GM21825 (cell line): ENCODE measurements at regions not wholly inside any gene's neighbourhood (a gene's known extent, or its start where the extent isn't known, plus 50 kb on each side); places are given as distances from the start of the nearest gene placed in this dataset.
A peak's percentile ranks its signal among the peaks of the same experiment; 100 is the strongest.
"Not testable (repeated sequence)": the region's sequence is repeated elsewhere in the genome, so short reads cannot be mapped to it uniquely, and the experiment has no call there.

Experiments used
- ATAC-seq: cut with Tn5 transposase; IDR thresholded peaks from one replicate; pipeline ENCODE4 v1.9.1; 2021; ENCODE audit warnings: mild to moderate bottlenecking, moderate library complexity; ENCODE audit not compliant: unreplicated experiment

DNA sequence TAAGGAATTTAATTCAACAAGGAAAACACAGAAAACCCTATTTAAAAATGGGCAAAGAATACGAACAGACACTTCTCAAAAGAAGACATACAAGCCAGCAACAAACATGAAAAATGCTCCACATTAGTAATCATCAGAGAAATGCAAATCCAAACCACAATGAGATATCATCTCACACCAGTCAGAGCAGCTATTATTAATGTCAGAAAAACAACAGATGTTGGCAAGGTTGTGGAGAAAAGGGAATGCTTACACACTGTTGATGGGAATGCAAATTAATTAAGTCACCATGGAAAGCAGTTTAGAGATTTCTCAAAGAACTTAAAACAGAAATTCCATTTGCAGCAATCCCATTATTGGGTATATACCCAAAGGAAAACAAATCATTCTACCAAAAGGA, 55.2 kb downstream of the GCC1 start:
- ATAC-seq, result no peak

DNA sequence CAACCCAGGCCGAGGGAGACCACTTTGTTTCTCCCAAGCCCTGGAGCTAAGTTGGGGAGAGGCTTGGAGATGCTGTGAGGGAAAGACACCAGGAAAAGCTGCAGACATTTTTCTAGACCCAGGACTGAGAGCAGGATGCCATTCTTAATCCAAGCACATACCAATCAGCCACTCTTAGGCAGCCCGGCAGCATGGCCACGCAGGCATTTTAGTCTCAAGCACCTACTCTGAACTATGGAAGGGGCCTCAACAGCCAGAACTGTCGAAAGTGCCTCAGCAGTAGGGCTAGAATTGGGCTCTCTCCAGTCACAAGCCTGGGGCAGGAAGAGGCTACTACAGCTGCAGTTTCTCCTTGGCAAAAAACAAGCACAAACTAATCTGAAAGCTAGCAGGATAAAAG, 57.8 kb downstream of the GCC1 start:
- ATAC-seq, result no peak

DNA sequence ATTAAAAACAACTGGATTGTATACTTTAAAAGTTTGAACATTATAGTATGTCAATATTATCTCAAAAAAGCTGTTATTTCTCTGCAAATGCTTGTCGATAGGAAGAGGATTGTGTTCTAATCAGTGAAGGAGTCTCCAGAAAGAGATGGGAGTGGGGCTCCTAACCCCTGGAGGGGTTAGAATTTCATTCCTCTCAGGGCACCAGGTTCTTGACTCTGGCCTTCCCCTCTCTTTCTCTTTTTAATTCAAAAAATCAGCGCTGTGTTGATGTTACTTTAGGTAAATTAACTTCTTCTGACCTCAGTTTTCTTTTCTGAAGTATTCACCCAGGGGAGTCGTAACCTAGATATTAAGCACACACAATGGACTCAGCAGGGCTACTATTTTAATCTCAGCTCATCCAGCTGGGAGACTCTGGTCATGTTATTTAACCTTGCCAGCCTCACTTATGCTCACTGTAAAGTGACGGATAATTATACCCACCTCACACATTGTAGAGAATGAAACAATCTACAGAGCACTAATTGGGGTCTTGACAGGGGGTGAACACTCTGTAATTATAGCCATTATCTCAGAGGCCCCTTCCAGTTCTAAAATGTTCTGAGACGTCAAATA, 59.4 kb downstream of the GCC1 start:
- no peak for ATAC-seq

DNA sequence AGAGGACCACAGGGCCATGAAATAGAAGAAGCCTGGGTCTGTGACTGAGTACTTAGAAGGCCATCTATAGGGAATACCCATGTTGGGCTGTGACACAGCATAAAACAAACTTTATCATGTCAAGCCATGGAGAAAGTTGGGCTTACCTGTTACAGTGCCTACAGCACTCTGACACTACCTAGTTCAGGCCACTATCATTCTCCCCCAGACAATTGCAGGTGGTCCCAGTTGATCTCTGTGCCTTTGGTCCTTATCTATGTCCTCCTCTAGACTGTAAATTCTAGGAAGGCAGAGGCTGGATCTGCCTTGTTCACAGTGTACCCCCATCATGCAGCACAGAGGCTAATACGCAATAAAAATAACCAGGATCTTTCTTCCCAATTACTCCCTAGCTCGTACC, 69.1 kb downstream of the GCC1 start:
- no peak for ATAC-seq

DNA sequence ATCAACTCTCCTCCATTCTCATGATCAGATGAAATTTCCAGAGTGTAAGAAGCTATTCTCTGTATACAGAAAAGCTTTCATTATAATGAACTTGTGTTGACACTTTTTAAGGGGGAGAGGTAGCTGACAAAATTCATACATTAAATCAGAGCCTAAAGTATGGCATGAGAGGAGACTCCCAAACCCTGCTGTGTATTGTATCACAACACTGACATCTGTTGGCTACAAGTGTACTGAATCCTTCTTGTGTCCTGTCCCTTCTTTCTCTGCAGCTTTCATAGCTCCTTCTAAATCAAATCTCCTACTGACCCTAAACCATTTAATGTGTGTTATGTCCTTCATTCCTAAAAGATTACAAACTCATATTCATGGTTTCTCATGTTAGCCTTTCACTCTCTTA, 70.9 kb downstream of the GCC1 start:
- ATAC-seq, result no peak

DNA sequence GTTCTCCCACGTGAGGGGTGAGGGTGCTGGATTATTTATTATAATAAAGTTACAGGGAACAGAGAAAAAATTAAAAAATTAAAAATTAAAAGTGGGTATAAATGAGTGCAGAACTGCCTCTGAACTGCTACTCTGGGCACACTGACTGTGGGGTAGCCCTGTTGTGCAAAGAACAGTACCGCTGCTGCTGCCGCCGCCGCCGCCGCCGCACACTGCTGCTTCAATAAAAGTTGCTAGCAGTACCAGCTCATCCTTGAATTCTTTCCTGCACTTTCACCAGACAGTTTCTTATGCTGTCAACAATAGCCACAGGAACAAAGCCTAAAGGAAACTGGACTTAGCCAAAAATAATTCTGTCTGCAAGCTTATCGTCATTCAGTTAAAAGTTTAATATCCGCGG, 72.1 kb downstream of the GCC1 start:
- ATAC-seq, result no peak

DNA sequence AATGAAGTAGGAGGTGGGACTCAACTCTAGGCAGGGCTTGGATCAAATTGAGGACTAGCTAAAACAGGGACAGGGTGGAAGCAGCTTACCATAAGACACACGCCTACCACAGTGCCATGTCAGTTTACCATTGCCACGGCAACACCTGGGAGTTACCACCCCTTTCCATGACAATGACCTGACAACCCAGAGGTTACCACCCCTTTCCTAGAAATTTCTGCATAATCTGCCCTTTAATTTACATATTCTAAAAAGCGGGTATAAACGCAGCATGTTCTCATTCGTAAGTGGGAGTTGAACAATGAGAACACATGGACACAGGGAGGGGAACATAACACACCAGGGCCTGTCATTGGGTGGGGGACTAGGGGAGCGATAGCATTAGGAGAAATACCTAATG, 72.7 kb downstream of the GCC1 start:
- no peak for ATAC-seq

DNA sequence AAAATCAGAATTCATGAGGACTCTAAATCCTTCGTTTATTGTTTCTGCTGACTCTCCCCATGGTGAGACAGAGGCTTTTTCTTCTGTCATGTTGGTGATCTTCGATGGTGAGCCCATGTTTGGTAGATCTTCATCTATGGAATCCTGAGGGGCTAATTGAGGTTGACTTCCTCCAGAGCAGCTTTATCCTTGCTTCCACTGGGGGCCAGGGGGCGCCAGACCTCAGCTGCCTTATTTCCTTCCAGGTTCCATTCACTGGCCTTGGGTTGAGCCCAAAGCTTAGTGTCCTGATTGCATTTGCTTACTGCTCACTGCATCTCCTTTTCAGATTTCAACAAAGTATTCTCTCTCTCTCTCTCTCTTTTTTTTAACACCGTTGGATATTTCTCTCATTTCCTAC, 80.7 kb downstream of the GCC1 start:
- ATAC-seq, result no peak

DNA sequence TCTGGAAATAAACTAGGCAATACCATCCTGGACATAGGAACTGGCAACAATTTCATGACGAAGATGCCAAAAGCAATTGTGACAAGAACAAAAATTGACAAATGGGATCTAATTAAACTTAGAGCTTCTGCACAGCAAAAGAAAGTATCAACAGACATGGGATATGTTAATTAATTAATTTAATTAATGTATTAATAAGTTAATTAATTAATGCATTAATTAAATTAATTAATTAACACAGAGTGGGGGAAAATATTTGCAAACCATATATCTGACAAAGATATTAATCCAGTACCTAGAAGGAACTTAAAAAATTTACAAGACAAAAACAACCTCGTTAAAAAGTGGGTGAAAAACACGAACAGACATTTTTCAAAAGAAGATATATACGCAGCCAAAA, 83.6 kb downstream of the GCC1 start:
- no peak for ATAC-seq

DNA sequence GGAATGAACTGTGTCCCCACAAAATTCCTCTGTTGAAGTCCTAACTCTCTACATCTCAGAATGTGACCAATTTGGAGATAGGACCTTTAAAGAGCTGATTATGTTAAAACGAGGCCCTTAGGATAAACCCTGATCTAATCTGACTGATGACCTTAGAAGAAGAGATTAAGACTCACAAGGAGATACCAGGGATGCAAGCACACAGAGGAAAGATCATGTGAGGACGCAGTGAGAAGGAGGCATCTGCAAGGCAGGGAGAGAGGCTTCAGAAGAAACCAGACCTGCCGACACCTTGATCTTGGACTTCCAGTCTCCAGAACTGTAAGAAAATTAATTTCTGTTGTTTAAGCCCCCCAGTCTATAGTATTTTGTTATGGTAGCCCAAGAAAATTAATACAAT, 94.9 kb upstream of the ZNF800 start:
- no peak for ATAC-seq

DNA sequence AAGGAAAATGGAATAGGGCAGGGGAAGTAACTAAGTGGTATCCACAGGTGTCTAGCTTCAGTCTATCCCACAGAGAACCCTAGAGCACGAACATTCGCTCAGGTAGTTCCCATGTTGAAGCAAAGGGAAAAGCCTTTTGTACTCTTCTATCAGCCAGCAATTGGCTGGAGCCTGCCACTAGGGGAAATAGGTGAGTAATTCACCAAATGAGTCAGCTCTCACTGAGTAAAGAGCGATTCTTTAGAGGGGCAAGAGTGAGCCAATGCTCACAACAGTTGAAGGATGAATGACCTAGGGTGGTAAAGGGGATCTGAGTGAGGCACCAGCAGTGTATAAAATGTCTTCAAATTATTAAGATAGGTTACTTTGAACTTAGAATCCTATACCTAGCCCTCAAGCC, 94.1 kb upstream of the ZNF800 start:
- ATAC-seq, result no peak

DNA sequence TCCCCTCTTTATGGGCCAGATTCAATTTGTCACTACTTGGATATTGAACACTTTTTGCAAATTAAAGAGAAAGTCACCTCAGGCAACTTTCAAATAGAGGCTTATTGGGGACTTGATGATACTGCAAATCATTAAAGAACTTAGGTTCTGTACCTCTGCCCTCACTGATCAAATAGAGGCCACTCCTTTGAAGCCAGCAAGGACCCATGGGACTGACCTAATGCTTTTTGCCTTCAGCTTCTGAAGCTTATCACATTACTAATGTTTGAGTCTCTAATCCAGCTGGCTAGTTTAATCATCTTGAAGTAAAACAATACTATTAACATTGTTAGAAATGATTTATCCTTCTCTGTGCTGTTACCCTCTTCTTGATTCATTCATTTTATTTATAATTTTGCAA, 93.0 kb upstream of the ZNF800 start:
- no peak for ATAC-seq

DNA sequence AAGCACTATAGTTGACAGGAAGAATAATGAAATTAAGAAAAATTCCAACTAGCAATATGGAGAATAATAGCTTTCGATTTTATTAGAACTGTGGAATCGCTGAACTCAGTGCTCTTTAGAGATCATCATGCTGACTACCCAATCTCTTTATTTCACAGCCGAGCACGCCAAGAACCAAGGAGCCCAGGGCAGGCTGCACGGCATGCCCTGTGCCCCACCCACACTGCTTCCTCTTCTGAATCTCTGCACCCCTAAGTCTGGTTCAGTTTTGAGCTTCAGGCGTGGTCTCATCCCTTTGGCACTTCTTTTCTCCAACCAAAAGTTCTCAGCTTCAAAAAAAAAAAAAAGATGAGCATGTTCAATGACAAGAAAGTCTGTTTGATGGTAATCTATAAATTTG, 92.4 kb upstream of the ZNF800 start:
- ATAC-seq, result no peak

DNA sequence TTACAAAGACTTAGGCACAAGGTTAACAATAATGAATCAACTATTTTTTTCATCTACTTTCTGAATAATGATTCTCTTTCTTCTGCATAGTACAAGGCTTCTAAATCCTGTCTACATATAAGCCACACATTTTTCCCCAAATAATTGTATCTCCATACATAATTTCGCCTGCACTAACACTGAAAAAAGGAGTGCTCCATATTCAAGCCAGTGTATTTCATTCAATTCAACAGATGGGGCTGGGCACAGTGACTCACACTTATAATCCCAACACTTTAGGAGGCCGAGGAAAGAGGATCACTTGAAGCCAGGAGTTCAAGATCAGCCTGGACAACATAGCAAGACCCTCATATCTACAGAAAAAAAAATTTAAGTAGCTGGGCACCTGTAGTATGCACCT, 86.0 kb upstream of the ZNF800 start:
- ATAC-seq, result no peak

DNA sequence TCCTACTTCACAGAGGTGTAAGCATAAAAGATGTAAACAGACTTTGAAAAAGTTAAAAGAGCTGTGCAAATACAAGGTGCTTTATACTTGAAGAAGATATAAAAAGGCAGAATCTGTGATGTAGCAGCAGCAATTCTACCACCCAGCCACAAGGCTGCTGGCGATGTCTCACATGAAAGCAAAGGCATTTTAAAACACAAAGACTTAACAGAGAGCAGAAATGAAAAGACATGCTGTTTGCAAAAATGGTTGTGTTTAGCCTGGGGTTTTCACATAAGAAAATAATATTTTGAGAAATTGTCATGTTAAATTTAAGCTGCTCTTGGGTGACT, 85.5 kb upstream of the ZNF800 start:
- no peak for ATAC-seq

DNA sequence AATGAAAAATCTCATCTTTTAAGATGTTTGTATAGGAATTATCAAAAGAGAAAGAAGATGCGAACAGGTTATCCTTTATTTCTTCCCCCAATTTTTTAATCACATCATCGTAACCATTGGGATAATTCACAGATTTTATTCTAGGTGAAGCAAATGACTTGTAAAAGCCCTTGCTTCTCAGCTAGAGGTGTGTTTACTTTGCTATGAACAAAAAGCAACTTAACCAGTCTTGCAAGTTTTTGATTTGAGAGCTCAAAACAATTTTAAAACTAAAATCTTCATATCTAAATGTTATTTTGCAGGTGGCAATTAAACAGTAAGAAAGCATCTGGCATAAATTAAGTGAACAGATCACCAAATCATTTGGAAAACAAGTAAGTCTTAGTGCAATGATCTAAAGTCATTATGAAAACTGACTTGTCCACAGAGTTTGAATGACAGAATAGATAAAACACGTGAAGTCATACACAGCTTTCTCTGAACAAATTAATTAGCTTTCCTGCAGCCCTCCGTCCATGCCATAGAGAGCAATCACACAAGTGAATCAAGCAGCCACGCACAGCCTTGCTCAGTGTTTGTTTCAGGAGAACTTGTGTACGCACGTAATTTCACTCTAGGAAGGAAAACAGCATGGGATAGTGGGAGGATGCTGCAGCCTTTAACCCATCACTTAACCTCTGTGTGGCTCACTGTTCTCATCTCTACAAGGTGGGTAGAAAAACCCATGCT, 85.0 kb upstream of the ZNF800 start:
- ATAC-seq, result no peak

DNA sequence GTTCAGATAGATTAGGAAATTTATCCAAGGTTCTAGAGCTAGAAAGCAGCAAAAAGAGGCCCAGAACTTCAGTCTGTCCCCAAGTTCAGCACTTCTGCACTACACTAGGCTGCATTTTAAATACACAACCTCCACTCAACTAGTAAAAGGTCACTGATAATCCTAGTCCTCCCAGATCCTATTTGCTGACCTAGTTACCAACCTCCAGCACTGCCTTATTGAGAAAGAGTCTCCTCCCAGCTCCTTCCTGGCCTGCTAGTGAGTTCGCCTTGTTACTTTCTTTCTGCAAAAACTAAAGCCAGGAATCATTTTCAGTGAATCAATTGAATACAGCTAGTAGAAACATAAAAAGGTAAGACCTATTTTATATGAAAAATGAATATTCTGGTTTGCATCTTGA, 84.1 kb upstream of the ZNF800 start:
- ATAC-seq, result no peak

DNA sequence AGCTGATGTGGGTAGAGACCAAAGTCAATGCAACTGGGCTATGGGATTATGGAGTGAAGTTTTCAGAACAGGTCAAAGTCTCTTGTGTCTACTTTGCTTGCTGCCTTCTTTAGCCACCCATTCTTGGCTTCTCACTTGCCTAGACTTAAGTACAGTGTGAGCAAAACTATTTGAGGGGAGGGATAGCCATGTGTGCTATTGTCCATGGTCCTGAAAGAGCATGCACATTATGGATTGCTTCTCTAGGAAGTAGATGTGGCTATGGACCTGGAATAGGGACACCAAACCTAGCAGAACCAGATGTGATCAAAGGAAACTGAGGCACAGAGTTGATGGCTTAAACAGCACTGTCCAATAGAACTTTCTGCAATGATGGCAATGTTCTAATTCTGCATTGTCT, 81.9 kb upstream of the ZNF800 start:
- no peak for ATAC-seq

DNA sequence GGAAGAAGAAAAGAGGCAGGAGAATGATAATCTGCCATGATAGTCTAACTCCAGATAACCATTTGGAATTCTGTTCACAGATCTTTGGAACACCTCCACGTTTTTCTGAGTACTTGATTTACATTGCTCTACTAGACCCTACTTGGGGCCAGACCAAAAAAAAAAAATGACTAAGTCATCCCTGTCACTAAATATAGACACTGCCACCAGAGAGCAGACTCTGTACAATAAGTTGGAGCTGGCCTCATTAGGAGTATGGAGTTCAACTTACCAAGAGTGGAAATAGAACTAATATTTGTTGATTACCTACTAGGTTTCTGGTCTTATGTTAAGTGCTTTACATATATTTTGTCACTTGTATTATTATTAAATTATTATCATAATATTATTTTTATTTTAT, 80.9 kb upstream of the ZNF800 start:
- no peak for ATAC-seq

DNA sequence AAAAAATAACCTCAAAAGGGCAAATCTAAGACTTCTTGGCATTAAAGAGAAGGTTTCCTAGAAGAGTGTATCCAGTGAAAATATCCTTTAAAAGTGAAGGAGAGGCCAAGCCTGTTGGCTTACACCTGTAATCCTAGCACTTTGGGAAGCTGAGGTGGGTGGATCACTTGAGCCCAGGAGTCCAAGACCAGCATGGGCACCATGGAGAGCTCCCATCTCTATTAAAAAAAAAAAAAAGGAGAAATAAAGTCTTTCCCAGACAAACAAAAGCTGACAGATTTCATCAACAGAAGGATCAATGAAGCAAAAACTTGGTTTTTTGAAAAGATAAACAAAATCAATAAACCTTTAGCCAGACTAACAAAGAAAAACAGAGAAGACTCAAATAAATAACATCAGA, 67.6 kb upstream of the ZNF800 start:
- ATAC-seq, result no peak

DNA sequence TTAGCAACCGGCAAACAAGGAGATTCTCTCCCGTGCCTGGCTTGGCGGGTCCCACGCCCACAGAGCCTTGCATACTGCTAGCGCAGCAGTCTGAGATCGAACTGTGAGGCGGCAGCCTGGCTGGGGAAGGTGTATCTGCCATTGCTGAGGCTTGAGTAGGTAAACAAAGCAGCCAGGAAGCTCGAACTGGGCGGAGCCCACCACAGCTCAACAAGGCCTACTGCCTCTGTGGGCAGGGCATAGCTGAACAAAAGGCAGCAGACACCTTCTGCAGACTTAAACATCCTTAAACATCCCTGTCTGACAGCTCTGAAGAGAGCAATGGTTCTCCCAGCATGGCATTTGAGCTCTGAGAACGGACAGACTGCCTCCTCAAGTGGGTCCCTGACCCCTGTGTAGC, 58.8 kb upstream of the ZNF800 start:
- ATAC-seq, result not testable (repeated sequence)

DNA sequence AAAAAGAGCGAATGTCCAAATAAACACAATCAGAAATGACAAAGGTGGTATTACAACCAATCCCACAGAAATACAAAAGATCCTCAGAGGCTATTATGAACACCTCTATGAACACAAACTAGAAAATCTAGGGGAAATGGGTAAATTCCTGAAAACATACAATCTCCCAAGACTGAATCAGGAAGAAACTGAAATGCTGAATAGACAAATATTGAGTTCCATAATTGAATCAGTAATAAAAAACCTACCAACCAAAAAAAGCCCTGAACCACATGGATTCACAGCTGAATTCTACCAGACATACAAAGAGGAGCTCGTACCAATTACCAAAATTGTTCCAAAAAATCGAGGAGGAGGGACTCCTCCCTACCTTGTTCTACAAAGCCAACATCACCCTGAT, 56.1 kb upstream of the ZNF800 start:
- ATAC-seq, result no peak

DNA sequence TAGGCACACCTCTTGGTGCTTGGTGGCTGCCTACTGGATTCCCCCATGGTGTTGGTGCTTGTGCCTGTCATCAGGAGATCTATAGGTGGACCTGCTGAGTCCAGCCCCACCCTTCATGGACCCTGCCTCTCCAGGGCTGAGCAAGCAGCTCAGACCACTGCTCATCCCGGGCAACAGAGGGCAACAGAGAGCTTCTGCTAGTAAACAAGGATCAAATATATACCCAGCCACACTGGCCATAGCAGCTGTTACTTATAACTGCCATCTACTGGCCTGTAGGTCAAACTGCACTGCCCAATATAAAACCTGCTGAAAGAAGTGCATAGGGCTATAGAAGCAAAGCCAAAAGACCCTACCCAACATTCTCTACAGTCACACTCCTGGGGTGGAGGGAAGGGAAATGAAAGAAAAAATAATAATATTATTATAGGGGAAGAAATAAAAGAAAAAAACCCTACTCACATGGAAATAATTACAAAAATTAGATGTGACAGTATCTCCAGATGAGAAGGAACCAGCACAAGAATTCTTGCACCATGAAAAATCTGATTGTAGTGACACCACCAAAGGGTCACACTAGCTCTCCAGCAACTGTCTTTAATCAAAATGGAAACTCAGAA, 54.9 kb upstream of the ZNF800 start:
- ATAC-seq, result peak; percentile 100
